SH-SY5Y (cell line): ENCODE measurements at regions not wholly inside any gene's neighbourhood (a gene's known extent, or its start where the extent isn't known, plus 50 kb on each side); places are given as distances from the start of the nearest gene placed in this dataset.

Source experiments
- GATA2 ChIP-seq: IDR thresholded peaks from 2 replicates; pipeline ENCODE4 v1.6.1; 2011; ENCODE audit warnings: mild to moderate bottlenecking, low read depth, low read length
- GATA3 ChIP-seq: IDR thresholded peaks from 2 replicates; pipeline ENCODE4 v1.6.1; 2011; ENCODE audit warnings: low read depth, mild to moderate bottlenecking, low read length, moderate library complexity

GRCh38 chr9:3001311-3001710 is 157.4 kb upstream of the PUM3 start:
- TF ChIP-seq GATA2 (no peak), GATA3 (no peak)
